ENCODE measurements at regions not wholly inside any gene's neighbourhood (a gene's known extent, or its start where the extent isn't known, plus 50 kb on each side); places are given as distances from the start of the nearest gene placed in this dataset.

- no peak for TF ChIP-seq CTCF (IDR thresholded peaks at IDR 0.05; ENCODE audit: borderline replicate concordance, extremely low read depth, low read length, poor library complexity, severe bottlenecking)
- no peak for TF ChIP-seq EZH2 (IDR thresholded peaks at IDR 0.05; ENCODE audit: borderline replicate concordance, low read depth, low read length, severe bottlenecking)
Measured at GRCh38 chr3:621714-622113, 425.2 kb downstream of the CHL1 start.
